ENCODE measurements at regions not wholly inside any gene's neighbourhood (a gene's known extent, or its start where the extent isn't known, plus 50 kb on each side); places are given as distances from the start of the nearest gene placed in this dataset.

DNA sequence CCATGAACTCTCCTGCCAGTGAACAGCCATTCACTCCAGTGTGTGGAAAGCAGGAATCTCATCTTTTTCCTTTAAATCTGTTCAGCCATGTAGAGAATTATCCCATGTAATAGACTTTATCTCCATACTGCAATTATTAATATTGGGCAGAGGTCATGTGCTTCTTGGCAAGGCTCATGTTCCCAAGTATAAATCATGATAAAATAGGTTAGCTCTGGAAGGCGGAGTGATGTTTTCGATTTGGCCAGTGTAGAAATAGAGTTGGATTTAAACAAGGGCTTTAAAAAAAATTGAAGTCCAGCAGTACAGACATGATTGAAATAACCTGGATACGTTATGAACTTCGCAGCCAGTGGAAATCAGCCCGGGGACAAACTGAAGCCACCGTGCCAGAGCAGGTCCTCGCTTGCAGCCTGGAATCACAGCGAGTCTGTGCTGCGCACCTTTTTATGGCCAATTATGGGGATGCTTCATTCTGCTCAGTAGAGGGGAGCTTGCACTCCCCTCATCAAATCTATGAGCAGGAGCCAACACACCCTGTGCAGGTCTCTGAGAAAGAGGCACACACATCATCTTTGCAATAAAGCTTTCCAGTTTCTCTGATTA lies 654.0 kb upstream of the MKI67 start:
- no peaks in the 10 kb centered on the region for H3K4me1 ChIP-seq (ENCODE audit: insufficient read depth)
- no peaks in the 10 kb centered on the region for H3K9me3 ChIP-seq
- H3K27ac ChIP-seq = no peak overlapping the region
- TF ChIP-seq, protein P1, sequence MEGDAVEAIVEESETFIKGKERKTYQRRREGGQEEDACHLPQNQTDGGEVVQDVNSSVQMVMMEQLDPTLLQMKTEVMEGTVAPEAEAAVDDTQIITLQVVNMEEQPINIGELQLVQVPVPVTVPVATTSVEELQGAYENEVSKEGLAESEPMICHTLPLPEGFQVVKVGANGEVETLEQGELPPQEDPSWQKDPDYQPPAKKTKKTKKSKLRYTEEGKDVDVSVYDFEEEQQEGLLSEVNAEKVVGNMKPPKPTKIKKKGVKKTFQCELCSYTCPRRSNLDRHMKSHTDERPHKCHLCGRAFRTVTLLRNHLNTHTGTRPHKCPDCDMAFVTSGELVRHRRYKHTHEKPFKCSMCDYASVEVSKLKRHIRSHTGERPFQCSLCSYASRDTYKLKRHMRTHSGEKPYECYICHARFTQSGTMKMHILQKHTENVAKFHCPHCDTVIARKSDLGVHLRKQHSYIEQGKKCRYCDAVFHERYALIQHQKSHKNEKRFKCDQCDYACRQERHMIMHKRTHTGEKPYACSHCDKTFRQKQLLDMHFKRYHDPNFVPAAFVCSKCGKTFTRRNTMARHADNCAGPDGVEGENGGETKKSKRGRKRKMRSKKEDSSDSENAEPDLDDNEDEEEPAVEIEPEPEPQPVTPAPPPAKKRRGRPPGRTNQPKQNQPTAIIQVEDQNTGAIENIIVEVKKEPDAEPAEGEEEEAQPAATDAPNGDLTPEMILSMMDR (IDR thresholded peaks at IDR 0.05) = no peak
- TF ChIP-seq POLR2A (IDR thresholded peaks at IDR 0.05) = no peak
- no peak for TF ChIP-seq EP300 (IDR thresholded peaks at IDR 0.05)
- no peaks in the 10 kb centered on the region for H3K36me3 ChIP-seq
- H3K4me3 ChIP-seq = no peak overlapping the region
- intact Hi-C loops (cut with DNase I) = no loop called here
- WGBS, 3 donors = 50 to 79% (median 73%) methylated on average over 9 of the region's 9 CpGs
- no peaks in the 10 kb centered on the region for H3K27me3 ChIP-seq
- no peak for DNase-seq

DNA sequence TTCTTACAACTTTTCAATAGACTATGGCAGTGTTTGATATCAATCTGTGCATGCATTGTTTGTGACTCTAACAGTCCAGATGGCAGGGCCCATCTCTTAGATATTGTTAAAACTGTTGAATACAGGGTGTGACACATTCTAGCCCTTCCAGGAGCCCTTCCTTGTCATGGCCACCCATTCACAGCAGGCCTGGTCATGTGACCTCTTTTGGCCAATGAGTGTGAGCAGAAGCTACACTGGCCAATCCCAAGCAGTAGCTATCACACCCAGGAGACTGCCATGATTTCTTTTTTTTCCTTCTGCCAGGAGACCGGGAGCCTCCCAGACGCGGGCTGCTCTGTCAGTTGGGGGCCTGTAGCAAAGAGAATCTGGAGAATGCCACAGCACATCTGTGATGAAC lies 655.4 kb upstream of the MKI67 start:
- no peaks in the 10 kb centered on the region for H3K36me3 ChIP-seq
- H3K4me1 ChIP-seq (ENCODE audit: insufficient read depth) = no peaks in the 10 kb centered on the region
- intact Hi-C loops (cut with DNase I) = no loop called here
- DNase-seq = no peak
- H3K27me3 ChIP-seq = no peaks in the 10 kb centered on the region
- WGBS, 3 donors = 59 to 96% (median 94%) methylated on average over 3 of the region's 3 CpGs
- TF ChIP-seq, protein P1 (IDR thresholded peaks at IDR 0.05) = no peak
- TF ChIP-seq EP300 (IDR thresholded peaks at IDR 0.05) (no peak), POLR2A (IDR thresholded peaks at IDR 0.05) (no peak)
- H3K27ac ChIP-seq = no peak overlapping the region
- H3K9me3 ChIP-seq = no peaks in the 10 kb centered on the region
- H3K4me3 ChIP-seq = no peak overlapping the region

- no peaks in the 10 kb centered on the region for H3K4me1 ChIP-seq (ENCODE audit: insufficient read depth)
- no peaks in the 10 kb centered on the region for H3K9me3 ChIP-seq
- H3K4me3 ChIP-seq = no peak overlapping the region
- no peak for DNase-seq
- TF ChIP-seq, protein P1 (IDR thresholded peaks at IDR 0.05) = no peak
- no peak for TF ChIP-seq POLR2A (IDR thresholded peaks at IDR 0.05)
- TF ChIP-seq EP300 (IDR thresholded peaks at IDR 0.05) = no peak
- H3K27me3 ChIP-seq = no peaks in the 10 kb centered on the region
- 72 to 89% (median 79%) methylated on average over 2 of the region's 2 CpGs for WGBS, 3 donors
- H3K36me3 ChIP-seq = no peaks in the 10 kb centered on the region
- no peak overlapping the region for H3K27ac ChIP-seq
- intact Hi-C loops (cut with DNase I) = no loop called here
These were observed 658.2 kb upstream of the MKI67 start for GRCh38 chr10:128784444-128784843.

- Histone ChIP-seq H3K36me3 (no peaks in the 10 kb centered on the region), H3K4me3 (no peak overlapping the region), H3K27ac (no peak overlapping the region), H3K27me3 (no peaks in the 10 kb centered on the region), H3K9me3 (no peaks in the 10 kb centered on the region), H3K4me1 (ENCODE audit: insufficient read depth) (no peaks in the 10 kb centered on the region)
- TF ChIP-seq POLR2A (IDR thresholded peaks at IDR 0.05) (no peak), EP300 (IDR thresholded peaks at IDR 0.05) (no peak)
- TF ChIP-seq, protein P1 (IDR thresholded peaks at IDR 0.05) = no peak
- intact Hi-C loops (cut with DNase I) = no loop called here
- no peak for DNase-seq
- 83 to 90% (median 88%) methylated on average over 9 of the region's 9 CpGs for WGBS, 3 donors
These were observed 666.4 kb upstream of the MKI67 start for GRCh38 chr10:128792426-128793140.

Data from ovary (tissue), 7 donors.